Umbilical cord (tissue), 1 donor: ENCODE measurements at regions not wholly inside any gene's neighbourhood (a gene's known extent, or its start where the extent isn't known, plus 50 kb on each side); places are given as distances from the start of the nearest gene placed in this dataset.

Experiments
- DNase-seq: peaks from one replicate; pipeline ENCODE4 v3.0.0-alpha.2; 2015; ENCODE audit warnings: low spot score

- DNase-seq = no peak
Measured at GRCh38 chr18:2478662-2479061, 92.6 kb downstream of the METTL4 start.

GRCh38 chr18:2480536-2480935 lies 90.8 kb downstream of the METTL4 start:
- DNase-seq = no peak

- no peak for DNase-seq
Measured at GRCh38 chr18:2482706-2483475, 88.4 kb downstream of the METTL4 start.

- no peak for DNase-seq
Measured at GRCh38 chr18:2485983-2486382, 85.3 kb downstream of the METTL4 start.

- DNase-seq = no peak
Measured at GRCh38 chr18:2486426-2486825, 84.9 kb downstream of the METTL4 start.
